ENCODE measurements at regions not wholly inside any gene's neighbourhood (a gene's known extent, or its start where the extent isn't known, plus 50 kb on each side); places are given as distances from the start of the nearest gene placed in this dataset.

DNA sequence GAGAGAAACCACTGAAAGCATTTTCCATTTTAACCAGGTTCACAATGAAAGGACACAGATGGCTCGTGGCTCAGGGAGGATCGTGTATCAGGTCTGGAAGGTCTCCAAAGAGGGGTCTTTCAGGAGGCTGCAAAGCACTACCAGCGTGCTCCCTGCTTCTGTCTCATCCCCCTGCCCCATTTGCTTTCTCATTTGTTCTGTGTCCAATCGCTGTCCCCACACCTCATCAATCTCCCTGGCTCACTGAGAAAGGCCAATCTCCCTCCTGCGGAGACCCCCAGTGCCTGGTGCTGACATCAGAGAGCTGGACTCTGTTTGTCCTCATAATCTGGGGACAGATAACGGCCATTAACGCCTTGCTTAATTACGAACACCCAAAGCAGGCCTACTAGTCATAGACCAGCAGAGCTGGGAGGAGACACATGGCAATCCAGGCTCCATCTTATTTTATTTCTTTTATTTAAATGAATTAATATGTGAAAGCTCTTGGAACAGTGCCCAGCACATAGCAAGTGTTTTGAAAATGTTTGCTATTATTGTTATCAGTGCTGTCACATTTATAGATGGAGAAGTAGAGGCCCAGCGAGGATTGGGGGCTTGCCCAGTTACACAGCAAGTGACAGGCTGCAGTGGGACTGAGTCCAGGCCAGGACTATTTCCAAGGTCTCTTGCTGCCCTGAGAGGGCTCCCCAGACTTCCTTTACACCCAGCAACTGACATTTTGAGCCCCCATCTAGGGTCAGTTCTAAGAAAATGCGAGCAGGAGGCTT lies 341.0 kb upstream of the USP24 start:
- POLR2A ChIA-PET: no interaction called here
- CTCF ChIA-PET (ENCODE audit: unreplicated experiment): no interaction called here
- H3K4me2 ChIP-seq (ENCODE audit: low read length): no peak overlapping the region

DNA sequence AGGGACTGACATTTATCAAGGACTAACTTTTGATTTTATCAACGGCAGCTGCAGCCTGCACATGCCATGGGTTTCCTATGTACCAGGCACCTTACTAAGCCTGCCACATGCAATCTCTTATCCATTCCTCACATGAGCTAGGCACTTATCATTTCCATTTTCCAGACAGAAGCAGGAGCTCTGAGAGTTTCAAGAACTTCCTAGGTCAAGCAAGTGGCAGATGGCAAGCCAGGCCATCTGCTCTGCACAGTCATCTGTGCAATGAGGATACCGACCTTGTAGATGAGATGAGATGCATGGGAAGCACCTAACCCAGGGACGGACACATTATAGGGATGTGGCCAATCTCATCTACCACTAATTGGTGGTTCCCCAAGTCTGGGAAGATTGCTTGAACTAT lies 339.4 kb upstream of the USP24 start:
- no peak for TF ChIP-seq EZH2phosphoT487 (IDR thresholded peaks at IDR 0.05; ENCODE audit: borderline replicate concordance, low read depth, low read length)
- no peak for TF ChIP-seq CTCF (conservative IDR thresholded peaks at IDR 0.05; ENCODE audit: low read length)
- ChIA-PET CTCF (ENCODE audit: unreplicated experiment) (no interaction called here), POLR2A (no interaction called here)
- no peak overlapping the region for H3K27ac ChIP-seq (ENCODE audit: low read depth, low read length, poor library complexity, severe bottlenecking)
- H3K4me3 ChIP-seq (ENCODE audit: low read depth, low read length, poor library complexity, severe bottlenecking): no peak overlapping the region
- no peaks in the 10 kb centered on the region for H4K20me1 ChIP-seq (ENCODE audit: insufficient read depth, low read length)
- H3K9me2 ChIP-seq (ENCODE audit: insufficient read depth, low read length): no peaks in the 10 kb centered on the region
- BruUV-seq (replicated peaks): no TSS peak
- H2AFZ ChIP-seq (ENCODE audit: low read length): no peak overlapping the region
- intact Hi-C loops (cut with micrococcal nuclease; ENCODE audit: unreplicated experiment): no loop called here
- H3K4me2 ChIP-seq (ENCODE audit: low read length): no peak overlapping the region
- no peaks in the 10 kb centered on the region for H3K79me2 ChIP-seq (ENCODE audit: insufficient read depth, low read depth, low read length)
- no peaks in the 10 kb centered on the region for H3K4me1 ChIP-seq (ENCODE audit: insufficient read depth, low read length, poor library complexity, severe bottlenecking)
- no peaks in the 10 kb centered on the region for H3K9me3 ChIP-seq (ENCODE audit: low read length)
- DNase-seq (ENCODE audit: low spot score): no peak
- no peaks in the 10 kb centered on the region for H3K36me3 ChIP-seq (ENCODE audit: insufficient read depth, low read length)

More for the DNA sequence above, 341.0 kb upstream of the USP24 start:
- H3K9me3 ChIP-seq (ENCODE audit: low read length): no peaks in the 10 kb centered on the region
- no peak for DNase-seq (ENCODE audit: low spot score)
- no TSS peak for BruUV-seq (replicated peaks)
- no peaks in the 10 kb centered on the region for H3K9me2 ChIP-seq (ENCODE audit: insufficient read depth, low read length)
- H3K4me1 ChIP-seq (ENCODE audit: insufficient read depth, low read length, poor library complexity, severe bottlenecking): no peaks in the 10 kb centered on the region
- H3K79me2 ChIP-seq (ENCODE audit: insufficient read depth, low read depth, low read length): no peaks in the 10 kb centered on the region
- no peaks in the 10 kb centered on the region for H3K36me3 ChIP-seq (ENCODE audit: insufficient read depth, low read length)
- H2AFZ ChIP-seq (ENCODE audit: low read length): no peak overlapping the region
- no peak overlapping the region for H3K27ac ChIP-seq (ENCODE audit: low read depth, low read length, poor library complexity, severe bottlenecking)
- H4K20me1 ChIP-seq (ENCODE audit: insufficient read depth, low read length): no peaks in the 10 kb centered on the region
- no peak overlapping the region for H3K4me3 ChIP-seq (ENCODE audit: low read depth, low read length, poor library complexity, severe bottlenecking)
- TF ChIP-seq CTCF (conservative IDR thresholded peaks at IDR 0.05; ENCODE audit: low read length) (no peak), EZH2phosphoT487 (IDR thresholded peaks at IDR 0.05; ENCODE audit: borderline replicate concordance, low read depth, low read length) (no peak)
- intact Hi-C loops (cut with micrococcal nuclease; ENCODE audit: unreplicated experiment): no loop called here

- Histone ChIP-seq H3K36me3 (ENCODE audit: insufficient read depth, low read length) (no peaks in the 10 kb centered on the region), H3K4me2 (ENCODE audit: low read length) (no peak overlapping the region), H3K4me3 (ENCODE audit: low read depth, low read length, poor library complexity, severe bottlenecking) (no peak overlapping the region), H3K4me1 (ENCODE audit: insufficient read depth, low read length, poor library complexity, severe bottlenecking) (no peaks in the 10 kb centered on the region), H3K9me2 (ENCODE audit: insufficient read depth, low read length) (no peaks in the 10 kb centered on the region), H3K9me3 (ENCODE audit: low read length) (no peaks in the 10 kb centered on the region), H2AFZ (ENCODE audit: low read length) (no peak overlapping the region), H3K79me2 (ENCODE audit: insufficient read depth, low read depth, low read length) (no peaks in the 10 kb centered on the region), H3K27ac (ENCODE audit: low read depth, low read length, poor library complexity, severe bottlenecking) (no peak overlapping the region), H4K20me1 (ENCODE audit: insufficient read depth, low read length) (no peaks in the 10 kb centered on the region)
- no peak for TF ChIP-seq EZH2phosphoT487 (IDR thresholded peaks at IDR 0.05; ENCODE audit: borderline replicate concordance, low read depth, low read length)
- no peak for TF ChIP-seq CTCF (conservative IDR thresholded peaks at IDR 0.05; ENCODE audit: low read length)
- DNase-seq (ENCODE audit: low spot score): no peak
- POLR2A ChIA-PET: interaction anchor here (0.5 kb wide), 1 partner anchor 138 kb away, joined by 3 read pairs; no protein-coding TSS in a partner anchor
- no TSS peak for BruUV-seq (replicated peaks)
- CTCF ChIA-PET (ENCODE audit: unreplicated experiment): no interaction called here
- intact Hi-C loops (cut with micrococcal nuclease; ENCODE audit: unreplicated experiment): no loop called here
Observed at GRCh38 chr1:55552636-55553035, 337.5 kb upstream of the USP24 start.
